22Rv1 (cell line): ENCODE measurements at regions not wholly inside any gene's neighbourhood (a gene's known extent, or its start where the extent isn't known, plus 50 kb on each side); places are given as distances from the start of the nearest gene placed in this dataset.

Experiments
- H3K27ac ChIP-seq: fragments of 450-650 bp; 2 replicates; pipeline ENCODE4 v1.5.1; 2017
- CTCF ChIP-seq: fragments of 450-650 bp; IDR thresholded peaks from 2 replicates; pipeline ENCODE4 v1.5.1; 2017; ENCODE audit warnings: mild to moderate bottlenecking
- ZFX ChIP-seq: fragments of 450-650 bp; IDR thresholded peaks from 2 replicates; pipeline ENCODE4 v1.6.1; 2017; ENCODE audit warnings: antibody characterized with exemption, borderline replicate concordance

GRCh38 chr12:115320967-115321366, 637.0 kb upstream of the TBX3 start:
- TF ChIP-seq CTCF (no peak), ZFX (no peak)
- no peak overlapping the region for H3K27ac ChIP-seq

- TF ChIP-seq CTCF (no peak), ZFX (no peak)
Measured at GRCh38 chr12:115320451-115320850, 636.5 kb upstream of the TBX3 start.

DNA sequence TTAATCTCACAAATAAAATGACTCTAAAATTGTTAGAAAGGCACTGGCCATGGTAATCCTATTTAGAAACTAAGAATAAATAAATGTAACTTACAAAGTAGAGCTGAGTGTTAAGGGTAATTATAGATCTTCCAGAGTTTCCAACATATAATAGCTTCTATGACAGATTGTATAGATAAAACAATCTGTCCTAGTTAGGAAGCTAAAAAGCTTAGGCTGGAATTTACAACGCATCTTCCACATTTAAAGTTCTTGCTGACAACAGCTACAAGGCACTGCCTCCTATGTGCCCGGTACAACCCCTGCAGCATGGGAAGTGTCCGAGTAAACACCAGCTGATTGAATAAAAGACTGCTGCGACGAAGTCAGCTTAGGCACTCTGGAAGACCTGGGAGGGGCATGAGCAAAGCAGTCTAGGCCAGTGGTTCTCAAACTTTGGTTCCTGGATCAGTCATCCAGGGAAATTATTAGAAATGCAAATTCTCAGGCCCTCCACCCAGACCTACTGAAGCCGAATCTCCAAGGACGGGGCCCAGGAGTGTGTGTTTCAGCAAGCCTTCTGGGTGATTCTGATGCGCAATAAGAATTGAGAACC, 635.6 kb upstream of the TBX3 start:
- TF ChIP-seq ZFX (no peak), CTCF (no peak)
- no peak overlapping the region for H3K27ac ChIP-seq

More at GRCh38 chr12:115320451-115320850, 636.5 kb upstream of the TBX3 start:
- no peak overlapping the region for H3K27ac ChIP-seq

- H3K27ac ChIP-seq: peak overlapping the region; percentile 57
- TF ChIP-seq ZFX: no peak
- TF ChIP-seq CTCF: no peak
Measured at GRCh38 chr12:115313929-115314328, 630.0 kb upstream of the TBX3 start.

DNA sequence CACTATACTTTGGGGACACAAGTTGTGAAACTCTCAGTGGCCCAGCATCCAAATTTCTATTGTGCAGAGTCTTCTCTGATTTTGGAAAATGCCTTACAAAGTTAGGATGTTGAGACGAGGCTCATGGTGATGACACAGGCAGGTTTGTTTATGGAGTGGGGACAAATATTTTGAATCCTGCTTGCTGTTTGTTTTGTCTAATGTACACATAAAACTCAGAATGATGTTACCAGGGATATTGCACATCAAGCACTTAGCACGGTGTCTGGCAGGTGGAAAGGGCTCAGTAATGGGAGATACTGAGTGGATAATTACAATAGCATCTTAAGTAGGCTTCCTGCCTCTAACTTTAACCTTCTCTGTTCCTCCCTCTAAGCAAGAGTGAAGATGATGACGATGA, 628.9 kb upstream of the TBX3 start:
- H3K27ac ChIP-seq: peak overlapping the region; percentile 57
- TF ChIP-seq CTCF (no peak), ZFX (no peak)

DNA sequence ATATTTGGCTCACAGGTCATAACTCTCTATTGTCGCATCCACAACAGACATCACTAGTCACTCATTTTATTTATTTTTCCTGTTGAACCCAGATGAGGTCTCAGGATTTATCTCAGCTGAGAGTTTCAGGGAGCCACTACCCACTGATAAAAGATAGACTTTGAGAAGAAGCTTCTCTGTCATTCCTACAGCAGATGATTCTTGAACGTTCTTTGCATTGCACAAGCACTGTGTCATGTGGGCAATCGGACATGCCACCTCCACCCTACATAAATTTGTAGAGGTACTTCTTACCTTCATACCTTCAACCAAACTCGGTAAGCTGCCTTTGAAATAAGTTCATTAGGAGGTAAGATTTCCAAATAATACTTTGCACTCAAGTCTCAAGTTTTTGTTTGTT, 627.9 kb upstream of the TBX3 start:
- no peak overlapping the region for H3K27ac ChIP-seq
- TF ChIP-seq ZFX (no peak), CTCF (no peak)

GRCh38 chr12:115308918-115309317, 624.9 kb upstream of the TBX3 start:
- TF ChIP-seq CTCF (no peak), ZFX (no peak)
- no peak overlapping the region for H3K27ac ChIP-seq
